NB4 (cell line): ENCODE measurements at regions not wholly inside any gene's neighbourhood (a gene's known extent, or its start where the extent isn't known, plus 50 kb on each side); places are given as distances from the start of the nearest gene placed in this dataset.

Experiments used
- CTCF ChIP-seq: IDR thresholded peaks from one replicate; pipeline ENCODE4 v1.5.1; 2012; ENCODE audit warnings: low read depth, low read length
- MYC ChIP-seq: IDR thresholded peaks from 2 replicates; pipeline ENCODE4 v1.6.1; 2011; ENCODE audit warnings: low read depth, low read length
- POLR2A ChIP-seq: IDR thresholded peaks from 2 replicates; pipeline ENCODE4 v1.6.1; 2011; ENCODE audit warnings: mild to moderate bottlenecking; ENCODE audit not compliant: insufficient read length; ENCODE audit errors: extremely low read depth
- TF ChIP-seq, protein P1 (sequence below): IDR thresholded peaks from 2 replicates; pipeline ENCODE4 v1.6.1; 2011; ENCODE audit warnings: low read depth, low read length

GRCh38 chr10:129085811-129086210 is 381.2 kb upstream of the MGMT start:
- TF ChIP-seq CTCF: no peak
- no peak for TF ChIP-seq POLR2A
- TF ChIP-seq, protein P1, sequence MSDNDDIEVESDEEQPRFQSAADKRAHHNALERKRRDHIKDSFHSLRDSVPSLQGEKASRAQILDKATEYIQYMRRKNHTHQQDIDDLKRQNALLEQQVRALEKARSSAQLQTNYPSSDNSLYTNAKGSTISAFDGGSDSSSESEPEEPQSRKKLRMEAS: no peak
- no peak for TF ChIP-seq MYC
